Colonic mucosa (tissue), 4 donors: ENCODE measurements at regions not wholly inside any gene's neighbourhood (a gene's known extent, or its start where the extent isn't known, plus 50 kb on each side); places are given as distances from the start of the nearest gene placed in this dataset.

Experiments
- DNase-seq: peaks from one replicate; pipeline ENCODE4 v3.0.0-alpha.2; 2020
- H3K27ac ChIP-seq: fragments of 200-600 bp; one replicate; pipeline ENCODE4 v1.8.0; 2021
- H3K27me3 ChIP-seq: fragments of 200-600 bp; one replicate; pipeline ENCODE4 v1.8.0; 2021
- H3K36me3 ChIP-seq: fragments of 200-600 bp; one replicate; pipeline ENCODE4 v1.8.0; 2021
- H3K4me1 ChIP-seq: fragments of 200-600 bp; one replicate; pipeline ENCODE4 v1.8.0; 2021; ENCODE audit warnings: mild to moderate bottlenecking
- H3K4me3 ChIP-seq: fragments of 200-600 bp; one replicate; pipeline ENCODE4 v1.8.0; 2021
- H3K9ac ChIP-seq, 2 donors: one replicate each; pipeline ENCODE4 v1.7.0; 2013; ENCODE audit warnings: control low read depth in 2 of 2, low read depth in 2 of 2, low read length in 2 of 2
- H3K9me3 ChIP-seq: fragments of 200-600 bp; one replicate; pipeline ENCODE4 v1.8.0; 2021
- intact Hi-C: fragments of 100-400 bp; cut with DNase I; formaldehyde crosslinking; loops from one replicate; pipeline ENCODE4 v1.14.1; 2022
- TF ChIP-seq, protein P1 (sequence below): fragments of 200-600 bp; IDR thresholded peaks from one replicate; pipeline ENCODE4 v1.8.0; 2022; ENCODE audit warnings: antibody characterized with exemption, mild to moderate bottlenecking
- donor health status: healthy.
- donor health status: DM: no; HTN: no; CAD: no.
- donor health status: DM: no; HTN: no; CAD: no.

DNA sequence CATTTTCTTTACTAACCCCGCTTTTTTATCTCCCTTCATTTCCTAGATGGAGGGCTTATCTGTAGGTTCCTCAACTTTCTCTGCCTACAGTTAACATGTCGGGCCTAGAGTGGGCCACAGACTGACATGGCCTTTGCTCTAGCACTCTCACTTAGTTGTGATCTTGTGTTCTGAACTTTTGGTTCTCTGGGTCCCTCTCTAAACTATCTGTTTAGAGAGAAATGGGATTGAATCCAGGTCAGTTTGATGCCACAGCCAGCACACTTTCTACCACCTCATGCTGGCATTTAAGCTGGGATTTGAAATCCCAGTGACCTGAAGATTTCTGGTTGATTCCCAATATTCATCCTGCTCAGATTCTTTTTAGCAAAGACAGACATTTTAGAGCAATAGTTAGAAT, 388.5 kb upstream of the PAPPA start:
- Histone ChIP-seq H3K27ac (no peak overlapping the region), H3K4me3 (no peak overlapping the region), H3K9ac (no peak overlapping the region), H3K36me3 (no peaks in the 10 kb centered on the region), H3K27me3 (no peaks in the 10 kb centered on the region), H3K4me1 (no peaks in the 10 kb centered on the region), H3K9me3 (no peaks in the 10 kb centered on the region)
- TF ChIP-seq, protein P1, sequence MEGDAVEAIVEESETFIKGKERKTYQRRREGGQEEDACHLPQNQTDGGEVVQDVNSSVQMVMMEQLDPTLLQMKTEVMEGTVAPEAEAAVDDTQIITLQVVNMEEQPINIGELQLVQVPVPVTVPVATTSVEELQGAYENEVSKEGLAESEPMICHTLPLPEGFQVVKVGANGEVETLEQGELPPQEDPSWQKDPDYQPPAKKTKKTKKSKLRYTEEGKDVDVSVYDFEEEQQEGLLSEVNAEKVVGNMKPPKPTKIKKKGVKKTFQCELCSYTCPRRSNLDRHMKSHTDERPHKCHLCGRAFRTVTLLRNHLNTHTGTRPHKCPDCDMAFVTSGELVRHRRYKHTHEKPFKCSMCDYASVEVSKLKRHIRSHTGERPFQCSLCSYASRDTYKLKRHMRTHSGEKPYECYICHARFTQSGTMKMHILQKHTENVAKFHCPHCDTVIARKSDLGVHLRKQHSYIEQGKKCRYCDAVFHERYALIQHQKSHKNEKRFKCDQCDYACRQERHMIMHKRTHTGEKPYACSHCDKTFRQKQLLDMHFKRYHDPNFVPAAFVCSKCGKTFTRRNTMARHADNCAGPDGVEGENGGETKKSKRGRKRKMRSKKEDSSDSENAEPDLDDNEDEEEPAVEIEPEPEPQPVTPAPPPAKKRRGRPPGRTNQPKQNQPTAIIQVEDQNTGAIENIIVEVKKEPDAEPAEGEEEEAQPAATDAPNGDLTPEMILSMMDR = no peak
- intact Hi-C loops = no loop called here
- no peak for DNase-seq

- H3K9me3 ChIP-seq = no peaks in the 10 kb centered on the region
- no peak overlapping the region for H3K9ac ChIP-seq
- TF ChIP-seq, protein P1 = no peak
- H3K4me1 ChIP-seq = no peaks in the 10 kb centered on the region
- H3K36me3 ChIP-seq = no peaks in the 10 kb centered on the region
- H3K4me3 ChIP-seq = no peak overlapping the region
- no peaks in the 10 kb centered on the region for H3K27me3 ChIP-seq
- intact Hi-C loops = no loop called here
- H3K27ac ChIP-seq = no peak overlapping the region
- DNase-seq = no peak
Measured at GRCh38 chr9:115766370-115766955, 387.1 kb upstream of the PAPPA start.

- no peaks in the 10 kb centered on the region for H3K36me3 ChIP-seq
- no peaks in the 10 kb centered on the region for H3K27me3 ChIP-seq
- no peak overlapping the region for H3K4me3 ChIP-seq
- DNase-seq = no peak
- no peak overlapping the region for H3K27ac ChIP-seq
- H3K9me3 ChIP-seq = no peaks in the 10 kb centered on the region
- H3K4me1 ChIP-seq = no peaks in the 10 kb centered on the region
- intact Hi-C loops = no loop called here
- no peak overlapping the region for H3K9ac ChIP-seq
- TF ChIP-seq, protein P1 = no peak
Measured at GRCh38 chr9:115770521-115770920, 383.1 kb upstream of the PAPPA start.

GRCh38 chr9:115775659-115776058, 377.9 kb upstream of the PAPPA start:
- H3K9ac ChIP-seq = no peak overlapping the region
- DNase-seq = no peak
- no peaks in the 10 kb centered on the region for H3K27me3 ChIP-seq
- H3K9me3 ChIP-seq = no peaks in the 10 kb centered on the region
- H3K4me1 ChIP-seq = no peaks in the 10 kb centered on the region
- intact Hi-C loops = no loop called here
- TF ChIP-seq, protein P1 = no peak
- no peaks in the 10 kb centered on the region for H3K36me3 ChIP-seq
- no peak overlapping the region for H3K27ac ChIP-seq
- no peak overlapping the region for H3K4me3 ChIP-seq

- Histone ChIP-seq H3K27me3 (no peaks in the 10 kb centered on the region), H3K9me3 (no peaks in the 10 kb centered on the region), H3K4me3 (no peak overlapping the region), H3K36me3 (no peaks in the 10 kb centered on the region), H3K9ac (no peak overlapping the region), H3K4me1 (no peaks in the 10 kb centered on the region), H3K27ac (no peak overlapping the region)
- DNase-seq = no peak
- intact Hi-C loops = no loop called here
- TF ChIP-seq, protein P1 = no peak
Measured at GRCh38 chr9:115777610-115778009, 376.0 kb upstream of the PAPPA start.
